D341Med (cell line): ENCODE measurements at regions not wholly inside any gene's neighbourhood (a gene's known extent, or its start where the extent isn't known, plus 50 kb on each side); places are given as distances from the start of the nearest gene placed in this dataset.

ENCODE experiments used
- DNase-seq: peaks from one replicate; pipeline ENCODE4 v3.0.0; 2012; ENCODE audit warnings: low spot score

DNA sequence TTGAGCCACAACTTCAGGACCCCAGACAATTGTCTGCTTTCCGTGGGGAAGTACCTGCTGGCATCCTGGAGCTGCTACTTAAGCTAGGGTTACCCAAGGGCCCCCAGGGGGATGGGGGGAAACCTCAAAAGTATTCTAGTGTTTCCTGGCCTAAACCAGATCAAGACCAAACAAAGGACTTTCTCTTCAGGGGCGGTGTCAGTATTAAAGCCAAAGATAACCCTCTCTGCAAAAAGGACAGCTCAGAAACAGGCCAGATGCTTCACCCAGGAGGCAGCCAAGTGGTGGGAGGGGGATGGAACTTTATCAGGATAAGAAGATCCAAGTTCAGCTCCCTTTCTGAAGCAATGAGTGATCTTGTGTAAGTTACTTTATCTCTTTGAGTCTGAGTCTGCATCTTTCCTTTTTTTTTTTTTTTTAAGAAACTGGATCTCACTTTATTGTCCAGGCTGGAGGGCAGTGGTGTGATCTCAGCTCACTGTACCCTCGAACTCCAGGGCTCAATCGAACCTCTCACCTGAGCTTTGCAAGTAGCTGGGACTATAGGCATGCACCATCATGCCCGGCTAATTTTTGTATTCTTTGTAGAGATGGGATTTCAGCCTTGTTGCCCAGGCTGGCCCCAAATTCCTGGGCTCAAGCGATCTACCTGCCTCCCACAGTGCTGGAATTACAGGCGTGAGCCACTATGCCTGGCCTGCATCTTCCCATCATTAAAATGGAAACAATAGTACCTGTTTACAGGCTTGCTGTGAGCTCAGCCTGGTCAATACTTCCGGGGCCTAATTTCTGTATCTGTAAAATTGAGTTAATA lies 151.8 kb upstream of the PTPRM start:
- no peak for DNase-seq

DNA sequence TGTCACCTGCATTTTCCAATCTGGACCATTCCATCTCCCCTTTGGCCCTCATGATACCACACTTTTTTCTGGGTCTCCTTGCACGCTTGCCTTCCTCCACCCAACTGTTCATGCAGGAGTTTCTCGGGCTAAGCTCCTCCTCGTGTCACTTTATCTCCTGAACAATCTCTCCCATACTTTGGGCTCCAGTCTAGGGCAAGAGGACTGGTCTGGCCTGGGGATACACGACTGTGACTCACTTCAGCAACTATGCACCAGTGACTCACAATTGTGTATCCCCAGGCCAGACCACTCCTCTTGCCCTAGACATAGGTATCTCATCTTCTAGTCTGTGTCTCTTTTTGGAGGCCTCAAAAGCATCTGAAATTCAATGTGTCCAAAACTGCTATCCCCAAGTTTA lies 149.4 kb upstream of the PTPRM start:
- no peak for DNase-seq

DNA sequence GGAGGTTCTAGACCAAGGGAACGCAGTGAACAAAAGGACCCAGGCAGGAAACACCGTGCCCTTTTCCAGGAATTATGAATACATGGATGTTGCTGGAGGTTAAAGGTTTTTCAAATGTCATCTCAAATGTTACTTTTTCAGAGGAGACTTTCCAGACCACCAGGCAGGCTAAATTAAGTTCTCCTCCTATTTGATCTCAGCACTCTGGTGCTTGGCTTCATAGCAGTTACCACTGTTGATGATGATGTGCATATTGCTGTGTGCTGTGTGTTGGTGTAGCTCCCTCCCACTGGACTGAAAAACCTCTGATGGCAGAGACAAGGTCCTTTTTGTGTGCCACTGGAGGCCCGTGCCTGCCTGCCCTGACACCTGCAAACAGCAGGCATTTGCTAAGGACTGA lies 137.3 kb upstream of the PTPRM start:
- no peak for DNase-seq

GRCh38 chr18:7436166-7436565 lies 130.9 kb upstream of the PTPRM start:
- DNase-seq = no peak

- no peak for DNase-seq
Observed at GRCh38 chr18:7437870-7438269, 129.2 kb upstream of the PTPRM start.

DNA sequence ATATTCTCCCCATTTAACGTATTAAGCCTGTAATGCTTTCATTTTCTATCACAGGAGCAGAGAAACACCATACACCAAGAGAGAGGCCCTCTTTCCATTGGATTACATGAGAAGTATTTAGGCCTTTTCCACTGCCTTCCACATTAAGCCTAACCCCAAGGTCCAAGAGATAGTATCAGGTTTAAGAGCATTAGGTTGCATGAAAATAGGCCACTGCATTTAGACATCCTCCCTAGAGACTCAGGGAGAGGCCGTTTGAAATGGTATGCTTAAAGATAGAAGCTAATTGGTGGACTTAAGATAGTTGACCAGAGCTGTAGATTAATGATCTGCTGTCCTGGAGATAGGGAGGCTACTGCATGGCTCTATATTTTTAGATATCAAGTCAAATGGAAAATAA lies 128.5 kb upstream of the PTPRM start:
- no peak for DNase-seq

DNA sequence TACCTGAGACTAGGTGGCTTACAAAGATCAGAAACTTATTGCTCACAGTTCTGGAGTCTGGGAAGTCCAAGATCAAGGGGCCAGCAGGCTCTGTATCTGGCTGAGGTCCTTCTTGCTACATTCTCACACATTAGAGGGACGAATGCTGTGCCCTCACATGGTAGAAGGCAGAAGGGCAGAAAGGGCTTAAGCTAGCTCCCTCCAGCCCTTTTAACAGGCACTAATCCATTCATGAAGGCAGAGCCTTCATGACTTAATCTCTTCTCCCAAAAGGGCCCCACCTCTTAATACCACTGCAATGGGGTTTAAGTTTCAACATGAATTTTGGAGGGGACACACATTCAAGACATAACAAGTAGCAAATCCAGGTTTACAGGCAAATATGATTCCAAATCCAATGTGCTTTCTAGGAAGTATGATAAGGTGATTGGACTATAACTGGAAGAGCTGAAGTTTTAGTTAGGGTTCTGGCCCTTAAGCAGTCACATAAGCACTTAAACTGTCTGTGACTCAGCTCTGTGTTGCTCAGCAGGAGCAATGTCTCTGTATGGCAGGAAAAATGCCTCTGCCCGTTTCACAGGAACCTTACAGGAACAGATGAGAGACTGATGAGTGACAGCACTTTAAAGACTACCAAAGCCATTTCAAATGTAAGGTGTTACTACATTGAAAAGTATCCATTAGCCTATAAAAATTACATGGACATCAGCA lies 119.6 kb upstream of the PTPRM start:
- DNase-seq = no peak

- peak; percentile 81 for DNase-seq
Observed at GRCh38 chr18:7452331-7452730, 114.8 kb upstream of the PTPRM start.

DNA sequence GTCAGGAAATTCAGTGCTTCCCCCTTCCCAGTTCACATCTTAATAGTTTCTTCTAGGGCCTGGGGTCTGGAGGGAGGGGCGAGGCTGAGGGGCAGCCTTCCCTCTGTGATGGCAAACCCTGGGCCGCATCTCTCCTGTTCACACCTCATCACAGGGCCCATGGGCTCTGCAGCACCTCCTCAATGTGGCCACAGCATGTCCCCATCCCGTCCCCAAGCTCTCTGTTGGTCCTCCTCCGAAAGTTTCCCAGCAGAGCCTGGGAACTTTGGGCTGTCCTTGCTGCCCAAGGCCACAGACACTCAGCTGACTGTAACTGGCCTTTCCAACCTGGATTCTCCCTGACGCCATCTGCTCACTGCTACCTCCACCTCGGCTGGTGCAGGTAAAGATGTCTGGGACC lies 112.7 kb upstream of the PTPRM start:
- no peak for DNase-seq

DNA sequence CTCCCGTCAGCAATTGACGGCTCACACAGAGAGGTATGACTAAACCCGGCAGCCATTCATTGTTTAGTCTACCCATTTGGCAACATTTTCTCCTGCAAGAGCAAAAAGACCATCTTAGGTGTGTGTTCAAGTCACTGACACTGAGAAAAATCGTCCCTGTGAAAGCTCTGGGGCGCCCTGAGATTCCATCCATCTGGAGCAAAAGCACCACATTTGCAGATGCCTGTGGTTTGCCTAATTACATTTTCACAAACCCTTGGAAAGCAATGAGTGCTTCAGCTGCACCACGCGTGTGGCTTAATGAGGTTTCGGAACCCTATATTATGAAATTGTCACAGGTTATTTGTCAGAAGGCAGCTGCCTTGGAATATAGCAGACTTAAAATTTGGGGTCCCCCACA lies 110.7 kb upstream of the PTPRM start:
- DNase-seq = no peak

DNA sequence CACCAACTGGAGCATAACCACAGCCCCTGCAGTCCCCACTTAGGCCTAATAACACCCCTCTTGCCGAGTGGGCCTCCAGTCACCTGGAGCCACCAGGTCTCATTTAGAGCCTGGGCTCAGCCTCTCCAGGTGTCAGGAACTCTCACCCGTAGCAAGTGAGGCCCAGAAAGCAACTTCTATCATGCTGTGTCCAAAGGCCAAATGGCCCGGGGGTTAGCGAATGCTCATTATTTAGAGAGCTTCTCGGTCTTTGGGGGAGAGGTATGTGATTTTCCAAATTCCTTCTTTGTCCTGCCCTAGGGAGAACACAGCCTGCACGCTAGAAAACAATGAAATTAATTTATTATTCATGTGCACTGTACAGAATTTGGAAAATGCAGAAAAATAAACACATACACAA lies 109.9 kb upstream of the PTPRM start:
- no peak for DNase-seq

DNA sequence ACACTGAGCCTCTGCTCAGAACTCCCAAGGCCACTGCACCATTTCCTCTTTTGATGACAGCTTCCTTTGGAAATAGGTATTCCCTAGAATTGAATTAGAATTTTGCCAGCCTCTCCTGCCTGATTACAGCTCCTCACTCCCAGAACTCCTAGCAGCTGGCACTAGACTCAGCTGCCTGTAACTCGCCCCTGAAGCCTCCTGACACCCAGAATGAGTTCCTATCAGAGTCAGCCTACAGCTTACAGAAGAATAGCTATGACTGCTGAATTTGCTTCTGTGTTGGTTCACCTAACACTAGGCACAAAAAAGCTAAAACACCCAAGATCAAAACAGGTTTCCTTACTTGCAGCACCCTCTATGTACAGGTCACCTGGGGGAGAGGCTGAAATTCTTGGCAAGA lies 108.2 kb upstream of the PTPRM start:
- DNase-seq = no peak

GRCh38 chr18:7459851-7460770 lies 107.0 kb upstream of the PTPRM start:
- no peak for DNase-seq

DNA sequence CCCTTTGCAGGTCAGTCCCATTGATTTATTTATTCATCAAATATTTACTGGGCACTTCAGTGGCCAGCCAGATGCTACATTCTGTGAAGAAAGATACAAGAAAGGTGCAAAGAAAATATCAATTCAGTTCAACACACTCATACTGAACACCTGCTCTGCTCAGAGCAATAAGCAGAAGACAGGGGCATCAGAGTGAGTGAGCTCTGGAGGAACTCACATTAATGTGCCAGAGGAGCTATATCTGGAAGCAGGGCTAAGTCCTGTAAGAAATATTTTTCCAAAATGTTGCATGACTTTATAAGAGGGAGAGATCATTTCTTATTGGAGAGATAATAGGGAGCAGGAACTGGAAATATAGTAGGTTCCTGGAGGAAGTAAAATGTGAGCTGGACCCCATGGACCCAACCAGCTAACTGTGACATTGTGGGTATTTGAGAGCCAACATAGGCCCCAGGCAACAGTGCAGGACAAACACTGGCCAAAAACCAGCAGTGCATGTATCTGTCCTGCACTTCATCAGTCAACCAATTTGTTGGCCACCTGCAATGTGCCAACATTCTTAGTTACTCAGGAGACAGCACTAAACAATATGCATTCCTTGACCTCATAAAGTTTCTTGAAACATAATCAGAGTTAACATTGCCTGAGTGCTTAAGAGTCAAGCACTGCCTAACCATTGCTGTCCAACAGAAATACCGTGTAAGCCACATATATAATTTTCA lies 102.7 kb upstream of the PTPRM start:
- no peak for DNase-seq

GRCh38 chr18:7466190-7466589 lies 100.9 kb upstream of the PTPRM start:
- DNase-seq = no peak

DNA sequence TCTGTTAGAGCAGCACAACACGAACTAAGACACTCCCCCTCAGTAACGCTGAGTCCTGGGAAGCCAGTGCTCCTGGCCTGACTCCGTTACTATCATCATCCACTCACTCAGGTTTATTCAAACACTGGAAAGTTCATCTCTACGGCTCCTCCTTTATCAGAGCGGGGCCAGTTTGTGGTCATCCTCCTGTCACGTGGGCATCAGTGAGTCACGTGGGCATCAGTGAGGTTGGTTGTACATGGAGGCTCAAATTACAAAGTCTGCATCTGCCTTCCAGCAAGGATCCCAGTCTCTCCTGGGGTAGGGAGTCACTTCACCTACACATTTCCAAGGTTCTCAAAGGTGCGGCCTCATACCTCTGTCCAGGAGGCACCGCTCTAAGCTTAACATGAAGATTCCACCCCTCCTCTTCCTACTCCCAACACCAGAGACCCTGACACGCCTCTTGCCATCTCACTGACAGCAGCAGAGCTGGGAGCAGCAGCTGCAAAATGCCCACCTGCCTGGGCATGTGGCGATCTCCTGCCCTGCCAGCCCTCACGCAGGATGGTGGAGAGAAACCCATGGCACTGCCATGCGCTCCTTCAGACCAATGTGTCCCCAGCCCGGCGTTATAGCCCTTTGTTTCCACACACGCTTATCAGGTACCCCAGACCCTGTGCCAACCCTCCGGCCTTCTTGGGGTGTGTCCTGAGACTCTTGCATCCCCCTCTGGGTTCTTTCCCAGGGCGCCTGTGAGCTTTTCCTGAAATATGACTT lies 99.2 kb upstream of the PTPRM start:
- no peak for DNase-seq

DNA sequence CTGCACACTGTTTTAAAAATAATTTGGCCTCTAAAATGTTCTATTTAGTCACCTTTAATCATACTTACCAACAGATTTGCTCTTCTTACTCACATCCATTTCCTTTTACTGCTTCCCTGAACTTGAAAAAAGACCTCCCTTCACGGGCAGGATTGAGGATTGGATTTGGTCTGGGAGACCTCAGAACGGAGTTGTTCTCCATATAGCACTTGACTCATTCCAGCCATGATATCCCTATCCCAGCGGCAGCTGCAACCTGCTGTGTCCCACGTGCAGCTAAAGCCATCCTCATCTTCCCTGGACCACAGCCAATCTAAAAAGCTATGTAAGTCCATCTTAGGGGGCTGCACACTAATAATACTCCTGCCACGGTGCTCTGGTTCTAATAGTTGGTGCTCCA lies 97.0 kb upstream of the PTPRM start:
- no peak for DNase-seq

DNA sequence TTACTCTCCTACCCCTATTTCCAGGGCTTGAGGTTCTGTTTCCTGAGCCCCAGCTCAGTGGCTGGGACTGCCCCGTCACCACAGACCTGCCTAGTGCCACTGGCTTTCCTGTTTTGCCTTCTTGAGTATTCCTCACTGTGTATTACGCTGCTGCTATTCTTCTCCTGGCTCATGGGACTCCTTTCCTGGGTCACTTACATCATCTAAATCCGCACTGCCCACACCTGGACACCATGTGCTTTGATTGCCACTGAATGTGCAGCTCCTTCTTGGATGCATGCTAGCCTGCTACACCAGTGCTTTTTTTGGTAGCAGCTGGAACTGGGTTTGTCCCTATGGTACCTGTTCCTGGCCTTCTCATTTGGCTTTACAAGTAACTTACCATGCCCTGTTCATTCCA lies 96.6 kb upstream of the PTPRM start:
- DNase-seq = no peak

- no peak for DNase-seq
Observed at GRCh38 chr18:7476386-7476785, 90.7 kb upstream of the PTPRM start.

DNA sequence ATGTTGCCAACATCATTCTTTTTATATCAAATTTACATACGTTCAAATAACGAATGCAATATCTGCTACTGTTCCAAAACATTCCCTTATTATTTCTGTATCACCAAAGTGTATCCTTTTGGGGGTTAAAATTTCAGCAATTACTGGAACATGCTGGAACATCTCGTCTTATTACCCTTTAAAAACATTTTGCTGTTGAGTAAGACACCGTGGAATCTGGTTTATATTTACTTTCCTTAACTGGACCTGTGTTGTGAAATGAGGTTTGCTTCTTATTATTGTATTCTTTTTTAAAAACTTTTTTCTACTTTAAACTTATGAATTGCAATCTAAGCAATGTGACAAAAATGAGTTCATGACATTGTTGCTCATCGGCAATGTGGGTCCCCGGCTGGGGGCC lies 87.4 kb upstream of the PTPRM start:
- DNase-seq = no peak

- no peak for DNase-seq
Observed at GRCh38 chr18:7480879-7481278, 86.2 kb upstream of the PTPRM start.
